ENCODE measurements at regions not wholly inside any gene's neighbourhood (a gene's known extent, or its start where the extent isn't known, plus 50 kb on each side); places are given as distances from the start of the nearest gene placed in this dataset.
"Not testable (repeated sequence)": the region's sequence is repeated elsewhere in the genome, so short reads cannot be mapped to it uniquely, and the experiment has no call there.

- not testable (repeated sequence) for DNase-seq (ENCODE audit: low spot score)
These were observed 132.7 kb downstream of the SNX10 start for GRCh38 chr7:26424319-26424718.

- DNase-seq (ENCODE audit: low spot score) = no peak
These were observed 134.0 kb downstream of the SNX10 start for GRCh38 chr7:26425655-26426054.

GRCh38 chr7:26426096-26426495 is 134.4 kb downstream of the SNX10 start:
- DNase-seq (ENCODE audit: low spot score) = no peak

GRCh38 chr7:26428571-26428970 is 136.9 kb downstream of the SNX10 start:
- no peak for DNase-seq (ENCODE audit: low spot score)

GRCh38 chr7:26429168-26429567 is 137.5 kb downstream of the SNX10 start:
- DNase-seq (ENCODE audit: low spot score) = no peak

GRCh38 chr7:26434974-26435373 is 143.3 kb downstream of the SNX10 start:
- no peak for DNase-seq (ENCODE audit: low spot score)

GRCh38 chr7:26437003-26437532 is 145.4 kb downstream of the SNX10 start:
- DNase-seq (ENCODE audit: low spot score) = no peak

GRCh38 chr7:26438078-26438477 is 146.4 kb downstream of the SNX10 start:
- no peak for DNase-seq (ENCODE audit: low spot score)

GRCh38 chr7:26439521-26440232 is 148.0 kb downstream of the SNX10 start:
- DNase-seq (ENCODE audit: low spot score) = no peak

GRCh38 chr7:26440233-26441001 is 148.8 kb downstream of the SNX10 start:
- peak; percentile 11 for DNase-seq (ENCODE audit: low spot score)

- peak; percentile 94 for DNase-seq (ENCODE audit: low spot score)
These were observed 149.4 kb downstream of the SNX10 start for GRCh38 chr7:26441002-26441521.

GRCh38 chr7:26441611-26442277 is 150.1 kb downstream of the SNX10 start:
- DNase-seq (ENCODE audit: low spot score) = peak; percentile 42

GRCh38 chr7:26443006-26443405 is 151.3 kb downstream of the SNX10 start:
- DNase-seq (ENCODE audit: low spot score) = no peak

GRCh38 chr7:26443751-26444150 is 152.1 kb downstream of the SNX10 start:
- DNase-seq (ENCODE audit: low spot score) = no peak

GRCh38 chr7:26444555-26444954 is 152.9 kb downstream of the SNX10 start:
- DNase-seq (ENCODE audit: low spot score) = no peak

GRCh38 chr7:26447116-26447515 is 155.5 kb downstream of the SNX10 start:
- DNase-seq (ENCODE audit: low spot score) = no peak

- no peak for DNase-seq (ENCODE audit: low spot score)
These were observed 157.8 kb downstream of the SNX10 start for GRCh38 chr7:26449175-26450165.

- peak; percentile 59 for DNase-seq (ENCODE audit: low spot score)
These were observed 160.3 kb downstream of the SNX10 start for GRCh38 chr7:26451997-26452396.

GRCh38 chr7:26454180-26454579 is 162.5 kb downstream of the SNX10 start:
- DNase-seq (ENCODE audit: low spot score) = no peak

GRCh38 chr7:26457696-26458327 is 166.2 kb downstream of the SNX10 start:
- no peak for DNase-seq (ENCODE audit: low spot score)
